ENCODE measurements at regions not wholly inside any gene's neighbourhood (a gene's known extent, or its start where the extent isn't known, plus 50 kb on each side); places are given as distances from the start of the nearest gene placed in this dataset.

GRCh38 chr14:100475268-100475667 is 111.9 kb downstream of the BEGAIN start:
- Histone ChIP-seq H3K9ac (ENCODE audit: insufficient read depth, low read length) (no peak overlapping the region), H3K27me3 (ENCODE audit: control insufficient read depth, insufficient read depth, low read length) (no peaks in the 10 kb centered on the region), H3K36me3 (ENCODE audit: control insufficient read depth, insufficient read depth, low read length) (no peaks in the 10 kb centered on the region), H3K4me2 (ENCODE audit: extremely low read depth, insufficient read depth, low read length) (no peak overlapping the region), H3K27ac (ENCODE audit: insufficient read depth, low read length) (no peak overlapping the region), H3K9me3 (ENCODE audit: control insufficient read depth, insufficient read depth, low read depth, low read length) (no peaks in the 10 kb centered on the region), H3K79me2 (ENCODE audit: control insufficient read depth, insufficient read depth, low read length) (no peaks in the 10 kb centered on the region), H2AFZ (ENCODE audit: low read length) (no peak overlapping the region), H3K4me1 (ENCODE audit: control insufficient read depth, extremely low read depth, insufficient read depth, low read length) (no peaks in the 10 kb centered on the region), H3K4me3 (replicated peaks in 1 of 4; ENCODE audit: control extremely low read depth in 1 of 4, insufficient read depth in 1 of 4, low read depth in 3 of 4, low read length in 4 of 4) (no peak overlapping the region), H4K20me1 (ENCODE audit: control insufficient read depth, extremely low read depth, insufficient read depth, low read length) (no peaks in the 10 kb centered on the region)
- TF ChIP-seq, protein P1, sequence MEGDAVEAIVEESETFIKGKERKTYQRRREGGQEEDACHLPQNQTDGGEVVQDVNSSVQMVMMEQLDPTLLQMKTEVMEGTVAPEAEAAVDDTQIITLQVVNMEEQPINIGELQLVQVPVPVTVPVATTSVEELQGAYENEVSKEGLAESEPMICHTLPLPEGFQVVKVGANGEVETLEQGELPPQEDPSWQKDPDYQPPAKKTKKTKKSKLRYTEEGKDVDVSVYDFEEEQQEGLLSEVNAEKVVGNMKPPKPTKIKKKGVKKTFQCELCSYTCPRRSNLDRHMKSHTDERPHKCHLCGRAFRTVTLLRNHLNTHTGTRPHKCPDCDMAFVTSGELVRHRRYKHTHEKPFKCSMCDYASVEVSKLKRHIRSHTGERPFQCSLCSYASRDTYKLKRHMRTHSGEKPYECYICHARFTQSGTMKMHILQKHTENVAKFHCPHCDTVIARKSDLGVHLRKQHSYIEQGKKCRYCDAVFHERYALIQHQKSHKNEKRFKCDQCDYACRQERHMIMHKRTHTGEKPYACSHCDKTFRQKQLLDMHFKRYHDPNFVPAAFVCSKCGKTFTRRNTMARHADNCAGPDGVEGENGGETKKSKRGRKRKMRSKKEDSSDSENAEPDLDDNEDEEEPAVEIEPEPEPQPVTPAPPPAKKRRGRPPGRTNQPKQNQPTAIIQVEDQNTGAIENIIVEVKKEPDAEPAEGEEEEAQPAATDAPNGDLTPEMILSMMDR (conservative IDR thresholded peaks at IDR 0.05 in 1 of 2, IDR thresholded peaks at IDR 0.05 in 1 of 2; ENCODE audit: low read depth in 1 of 2, low read length in 2 of 2) = no peak
- no peak for TF ChIP-seq EZH2 (IDR thresholded peaks at IDR 0.05; ENCODE audit: low read length, missing control alignments)
- DNase-seq (ENCODE audit: low read depth in 2 of 2) = no peak

DNA sequence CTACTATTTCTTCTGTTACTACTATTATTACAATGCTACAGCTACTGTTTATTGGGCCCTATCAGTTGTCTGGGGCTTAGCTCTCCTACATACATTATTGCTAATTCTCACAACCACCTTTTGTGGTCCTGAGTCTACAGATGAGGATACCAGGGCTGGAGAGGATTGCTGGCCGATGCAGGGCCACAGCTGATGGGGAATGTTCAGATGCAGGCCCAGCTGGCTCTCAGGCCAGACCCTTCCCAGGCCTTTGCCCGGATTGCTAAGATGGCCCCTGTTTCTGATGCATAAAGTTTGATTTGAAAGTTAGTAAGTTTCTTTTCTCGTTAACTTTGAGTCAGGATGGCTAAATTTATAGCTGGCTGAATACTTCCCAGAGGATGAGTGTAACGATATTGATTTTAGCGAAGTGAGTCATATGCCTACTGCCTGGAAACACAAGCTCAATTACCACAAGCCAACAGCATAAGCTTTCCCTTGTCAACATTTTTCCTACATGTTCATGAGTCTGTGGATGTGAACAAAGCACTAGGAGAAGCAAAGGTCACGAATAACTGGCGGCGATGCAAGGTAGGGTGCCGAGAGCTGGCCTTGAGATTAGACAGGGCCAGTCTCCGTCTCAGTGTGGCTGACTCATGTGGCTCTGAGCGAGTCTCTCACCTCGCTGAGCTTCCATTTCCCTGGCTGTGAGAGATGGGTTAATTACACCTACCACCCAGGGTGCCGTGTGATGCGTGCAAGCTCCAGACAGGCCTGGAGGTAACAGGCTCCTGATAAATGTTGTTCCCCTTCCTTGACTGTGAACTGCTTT is 111.0 kb downstream of the BEGAIN start:
- H3K27me3 ChIP-seq (ENCODE audit: control insufficient read depth, insufficient read depth, low read length) = no peaks in the 10 kb centered on the region
- H3K79me2 ChIP-seq (ENCODE audit: control insufficient read depth, insufficient read depth, low read length) = no peaks in the 10 kb centered on the region
- no peaks in the 10 kb centered on the region for H3K9me3 ChIP-seq (ENCODE audit: control insufficient read depth, insufficient read depth, low read depth, low read length)
- peak; percentile 83 to 100 for DNase-seq (ENCODE audit: low read depth in 2 of 2)
- H3K9ac ChIP-seq (ENCODE audit: insufficient read depth, low read length) = no peak overlapping the region
- H3K4me2 ChIP-seq (ENCODE audit: extremely low read depth, insufficient read depth, low read length) = no peak overlapping the region
- no peak overlapping the region for H2AFZ ChIP-seq (ENCODE audit: low read length)
- H3K4me3 ChIP-seq (replicated peaks in 1 of 4; ENCODE audit: control extremely low read depth in 1 of 4, insufficient read depth in 1 of 4, low read depth in 3 of 4, low read length in 4 of 4) = no peak overlapping the region
- TF ChIP-seq, protein P1 (conservative IDR thresholded peaks at IDR 0.05 in 1 of 2, IDR thresholded peaks at IDR 0.05 in 1 of 2; ENCODE audit: low read depth in 1 of 2, low read length in 2 of 2) = no peak
- TF ChIP-seq EZH2 (IDR thresholded peaks at IDR 0.05; ENCODE audit: low read length, missing control alignments) = no peak
- H4K20me1 ChIP-seq (ENCODE audit: control insufficient read depth, extremely low read depth, insufficient read depth, low read length) = no peaks in the 10 kb centered on the region
- no peaks in the 10 kb centered on the region for H3K4me1 ChIP-seq (ENCODE audit: control insufficient read depth, extremely low read depth, insufficient read depth, low read length)
- H3K27ac ChIP-seq (ENCODE audit: insufficient read depth, low read length) = no peak overlapping the region
- H3K36me3 ChIP-seq (ENCODE audit: control insufficient read depth, insufficient read depth, low read length) = no peaks in the 10 kb centered on the region

GRCh38 chr14:100484531-100485267 is 102.5 kb downstream of the BEGAIN start:
- no peak for DNase-seq (ENCODE audit: low read depth in 2 of 2)
- no peak overlapping the region for H3K27ac ChIP-seq (ENCODE audit: insufficient read depth, low read length)
- no peak overlapping the region for H2AFZ ChIP-seq (ENCODE audit: low read length)
- H3K9me3 ChIP-seq (ENCODE audit: control insufficient read depth, insufficient read depth, low read depth, low read length) = no peaks in the 10 kb centered on the region
- H4K20me1 ChIP-seq (ENCODE audit: control insufficient read depth, extremely low read depth, insufficient read depth, low read length) = no peaks in the 10 kb centered on the region
- H3K36me3 ChIP-seq (ENCODE audit: control insufficient read depth, insufficient read depth, low read length) = no peaks in the 10 kb centered on the region
- H3K4me1 ChIP-seq (ENCODE audit: control insufficient read depth, extremely low read depth, insufficient read depth, low read length) = no peaks in the 10 kb centered on the region
- H3K4me3 ChIP-seq (replicated peaks in 1 of 4; ENCODE audit: control extremely low read depth in 1 of 4, insufficient read depth in 1 of 4, low read depth in 3 of 4, low read length in 4 of 4) = no peak overlapping the region
- no peak for TF ChIP-seq EZH2 (IDR thresholded peaks at IDR 0.05; ENCODE audit: low read length, missing control alignments)
- TF ChIP-seq, protein P1 (conservative IDR thresholded peaks at IDR 0.05 in 1 of 2, IDR thresholded peaks at IDR 0.05 in 1 of 2; ENCODE audit: low read depth in 1 of 2, low read length in 2 of 2) = no peak
- no peak overlapping the region for H3K9ac ChIP-seq (ENCODE audit: insufficient read depth, low read length)
- H3K27me3 ChIP-seq (ENCODE audit: control insufficient read depth, insufficient read depth, low read length) = no peaks in the 10 kb centered on the region
- no peak overlapping the region for H3K4me2 ChIP-seq (ENCODE audit: extremely low read depth, insufficient read depth, low read length)
- H3K79me2 ChIP-seq (ENCODE audit: control insufficient read depth, insufficient read depth, low read length) = no peaks in the 10 kb centered on the region

All from fibroblast of lung (primary cell).